HL-60 (cell line): ENCODE measurements at regions not wholly inside any gene's neighbourhood (a gene's known extent, or its start where the extent isn't known, plus 50 kb on each side); places are given as distances from the start of the nearest gene placed in this dataset.
"Not testable (repeated sequence)": the region's sequence is repeated elsewhere in the genome, so short reads cannot be mapped to it uniquely, and the experiment has no call there.

Experiments
- CTCF ChIP-seq: IDR thresholded peaks from one replicate; pipeline ENCODE4 v1.5.1; 2011; ENCODE audit warnings: low read length, control low read depth, inconsistent platforms; ENCODE audit not compliant: insufficient read depth
- REST ChIP-seq: IDR thresholded peaks from 2 replicates; pipeline ENCODE4 v1.6.1; 2012; ENCODE audit warnings: low read depth; ENCODE audit not compliant: insufficient replicate concordance
- SPI1 ChIP-seq: IDR thresholded peaks from 2 replicates; pipeline ENCODE4 v1.6.1; 2012; ENCODE audit warnings: low read depth, mild to moderate bottlenecking, borderline replicate concordance

DNA sequence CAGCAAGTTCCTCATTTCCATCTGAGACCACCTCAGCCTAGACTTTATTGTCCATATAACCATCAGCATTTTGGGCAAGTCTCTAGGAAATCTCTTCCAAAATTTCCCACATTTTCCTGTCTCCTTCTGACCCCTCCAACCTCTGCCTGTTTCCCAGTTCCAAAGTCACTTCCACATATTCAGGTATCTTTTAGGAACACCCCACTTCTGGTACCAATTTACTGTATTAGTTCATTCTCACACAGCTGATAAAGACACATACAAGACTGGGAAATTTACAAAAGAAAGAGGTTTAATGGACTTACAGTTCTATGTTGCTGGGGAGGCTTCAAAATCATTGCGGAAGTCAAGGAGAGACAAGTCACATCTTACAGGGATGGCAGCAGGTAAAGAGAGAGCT is 103.6 kb downstream of the ART5 start:
- TF ChIP-seq CTCF, SPI1, REST: not testable (repeated sequence)
